Type B pancreatic cell (in vitro differentiated cells): ENCODE measurements at regions not wholly inside any gene's neighbourhood (a gene's known extent, or its start where the extent isn't known, plus 50 kb on each side); places are given as distances from the start of the nearest gene placed in this dataset.

Experiments
- DNase-seq: peaks from one replicate; pipeline ENCODE4 v3.0.0; 2021; ENCODE audit warnings: mixed read lengths; ENCODE audit not compliant: unreplicated experiment; ENCODE audit errors: extremely low spot score
- H3K27ac Mint-ChIP-seq: 2 replicates; pipeline ENCODE4 v1.8.0; 2021; ENCODE audit warnings: mild to moderate bottlenecking, mixed read lengths
- H3K27me3 Mint-ChIP-seq: 2 replicates; pipeline ENCODE4 v1.8.0; 2021; ENCODE audit warnings: mixed read lengths
- H3K36me3 Mint-ChIP-seq: 2 replicates; pipeline ENCODE4 v1.8.0; 2021; ENCODE audit warnings: mixed read lengths
- H3K4me1 Mint-ChIP-seq: one replicate; pipeline ENCODE4 v1.8.0; 2021; ENCODE audit warnings: mixed read lengths; ENCODE audit not compliant: unreplicated experiment
- H3K4me3 Mint-ChIP-seq: 2 replicates; pipeline ENCODE4 v1.8.0; 2021; ENCODE audit warnings: mild to moderate bottlenecking, mixed read lengths
- H3K9me3 Mint-ChIP-seq: 2 replicates; pipeline ENCODE4 v1.8.0; 2021; ENCODE audit warnings: mixed read lengths
- TF ChIP-seq, protein P1 (sequence below): fragments of 200-600 bp; sonication (generic); conservative IDR thresholded peaks from 2 replicates; pipeline ENCODE4 v1.5.0; 2021; ENCODE audit warnings: antibody characterized with exemption, mild to moderate bottlenecking

DNA sequence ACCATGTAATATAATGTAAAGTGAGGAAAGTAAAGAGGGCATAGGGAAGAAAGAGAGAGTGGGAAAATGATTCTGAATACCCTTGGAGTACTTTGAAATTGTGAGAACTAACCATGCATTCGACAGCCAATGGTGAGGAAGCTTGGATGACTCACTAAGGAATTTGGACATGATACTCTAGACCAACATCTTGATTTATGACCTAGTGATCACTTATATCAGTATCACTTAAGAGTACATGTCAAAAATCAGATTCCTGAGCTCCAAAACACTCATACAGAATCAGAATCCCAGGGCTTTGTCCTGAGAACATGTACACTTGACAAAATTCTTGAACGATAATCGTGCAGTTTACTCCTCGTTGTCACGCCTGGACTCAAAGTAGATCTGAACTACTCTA, 1899.8 kb upstream of the PIK3C3 start:
- no peak overlapping the region for H3K27ac Mint-ChIP-seq
- no peaks in the 10 kb centered on the region for H3K36me3 Mint-ChIP-seq
- no peaks in the 10 kb centered on the region for H3K27me3 Mint-ChIP-seq
- no peak overlapping the region for H3K4me3 Mint-ChIP-seq
- no peaks in the 10 kb centered on the region for H3K9me3 Mint-ChIP-seq
- TF ChIP-seq, protein P1, sequence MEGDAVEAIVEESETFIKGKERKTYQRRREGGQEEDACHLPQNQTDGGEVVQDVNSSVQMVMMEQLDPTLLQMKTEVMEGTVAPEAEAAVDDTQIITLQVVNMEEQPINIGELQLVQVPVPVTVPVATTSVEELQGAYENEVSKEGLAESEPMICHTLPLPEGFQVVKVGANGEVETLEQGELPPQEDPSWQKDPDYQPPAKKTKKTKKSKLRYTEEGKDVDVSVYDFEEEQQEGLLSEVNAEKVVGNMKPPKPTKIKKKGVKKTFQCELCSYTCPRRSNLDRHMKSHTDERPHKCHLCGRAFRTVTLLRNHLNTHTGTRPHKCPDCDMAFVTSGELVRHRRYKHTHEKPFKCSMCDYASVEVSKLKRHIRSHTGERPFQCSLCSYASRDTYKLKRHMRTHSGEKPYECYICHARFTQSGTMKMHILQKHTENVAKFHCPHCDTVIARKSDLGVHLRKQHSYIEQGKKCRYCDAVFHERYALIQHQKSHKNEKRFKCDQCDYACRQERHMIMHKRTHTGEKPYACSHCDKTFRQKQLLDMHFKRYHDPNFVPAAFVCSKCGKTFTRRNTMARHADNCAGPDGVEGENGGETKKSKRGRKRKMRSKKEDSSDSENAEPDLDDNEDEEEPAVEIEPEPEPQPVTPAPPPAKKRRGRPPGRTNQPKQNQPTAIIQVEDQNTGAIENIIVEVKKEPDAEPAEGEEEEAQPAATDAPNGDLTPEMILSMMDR: no peak
- no peaks in the 10 kb centered on the region for H3K4me1 Mint-ChIP-seq
- no peak for DNase-seq

DNA sequence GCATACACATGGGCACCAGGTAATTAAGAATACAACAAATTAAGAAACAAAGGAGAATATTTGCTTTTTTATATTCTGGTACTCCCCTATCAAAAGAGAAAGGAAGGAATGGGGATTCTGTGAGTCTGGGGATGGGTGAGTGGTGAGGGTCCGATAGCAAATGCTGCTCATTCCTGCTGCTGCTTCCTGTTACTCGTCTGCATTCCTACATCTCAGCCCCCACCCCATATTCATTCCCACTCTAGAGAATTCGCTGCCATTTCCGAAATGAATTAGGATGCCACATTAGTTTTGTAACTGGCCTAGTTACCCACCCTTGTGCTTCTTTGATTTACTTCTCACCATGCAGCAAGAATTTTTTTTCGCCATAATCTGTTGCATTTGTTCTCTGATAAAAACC, 1905.3 kb upstream of the PIK3C3 start:
- no peaks in the 10 kb centered on the region for H3K36me3 Mint-ChIP-seq
- H3K4me3 Mint-ChIP-seq: no peak overlapping the region
- TF ChIP-seq, protein P1: no peak
- H3K9me3 Mint-ChIP-seq: no peaks in the 10 kb centered on the region
- no peak for DNase-seq
- H3K27me3 Mint-ChIP-seq: no peaks in the 10 kb centered on the region
- H3K27ac Mint-ChIP-seq: no peak overlapping the region
- H3K4me1 Mint-ChIP-seq: no peaks in the 10 kb centered on the region

DNA sequence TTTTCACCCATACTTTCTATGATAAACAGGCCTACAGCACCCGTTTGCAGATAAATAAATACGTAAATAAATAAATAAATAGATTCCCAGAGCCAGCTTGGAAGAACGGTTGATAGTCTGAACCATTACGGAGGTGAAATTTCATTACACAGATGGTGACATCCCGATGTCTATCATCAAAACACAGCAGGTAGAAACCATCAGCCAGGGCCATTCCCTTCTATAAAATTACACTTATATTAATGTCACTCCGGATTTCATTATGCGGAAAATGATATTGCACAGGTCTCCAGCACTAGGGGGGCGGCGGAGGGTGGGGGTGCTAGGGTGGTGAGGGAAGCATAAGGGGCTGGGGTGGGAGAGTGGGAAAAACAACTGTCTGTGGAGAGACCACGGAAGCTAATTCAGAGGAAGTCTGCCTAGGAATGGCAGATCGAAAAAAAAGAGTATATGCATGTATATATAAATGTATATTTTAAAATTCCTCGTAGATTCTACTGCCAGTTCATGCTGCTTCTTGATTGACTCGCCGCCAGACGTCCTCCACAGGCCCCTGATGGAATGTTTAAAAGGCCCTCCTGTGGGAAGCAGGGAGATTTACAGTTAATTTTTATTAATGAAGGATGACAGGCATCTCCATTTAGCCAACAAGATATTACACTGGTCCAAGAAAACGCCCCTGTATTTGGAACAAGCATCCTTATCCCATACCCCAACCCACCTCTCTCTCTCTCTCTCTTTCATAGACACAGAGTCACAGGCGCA, 1906.0 kb upstream of the PIK3C3 start:
- TF ChIP-seq, protein P1: no peak
- H3K4me1 Mint-ChIP-seq: no peaks in the 10 kb centered on the region
- no peaks in the 10 kb centered on the region for H3K9me3 Mint-ChIP-seq
- H3K4me3 Mint-ChIP-seq: no peak overlapping the region
- H3K27ac Mint-ChIP-seq: no peak overlapping the region
- H3K36me3 Mint-ChIP-seq: no peaks in the 10 kb centered on the region
- no peaks in the 10 kb centered on the region for H3K27me3 Mint-ChIP-seq
- no peak for DNase-seq

DNA sequence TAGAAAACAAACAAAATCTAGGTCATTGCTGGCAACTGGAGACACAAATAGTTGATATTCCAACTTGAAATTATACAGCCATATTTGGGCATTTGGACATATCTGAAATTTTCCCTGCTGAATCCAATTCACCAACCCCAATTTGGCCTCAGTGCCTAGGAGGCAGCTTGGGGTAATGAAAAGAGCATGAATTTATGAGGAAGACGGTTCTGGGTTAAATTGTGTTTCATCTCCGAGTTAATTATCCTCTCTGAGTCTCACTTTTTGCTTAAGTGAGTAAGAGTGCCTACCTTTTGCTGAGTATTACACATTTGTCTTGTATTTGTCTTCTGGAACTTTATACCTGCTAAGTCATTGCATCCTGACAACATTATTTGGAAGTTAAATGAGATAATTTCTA, 1906.8 kb upstream of the PIK3C3 start:
- no peaks in the 10 kb centered on the region for H3K36me3 Mint-ChIP-seq
- no peaks in the 10 kb centered on the region for H3K27me3 Mint-ChIP-seq
- H3K4me3 Mint-ChIP-seq: no peak overlapping the region
- no peak for DNase-seq
- H3K9me3 Mint-ChIP-seq: no peaks in the 10 kb centered on the region
- no peak overlapping the region for H3K27ac Mint-ChIP-seq
- H3K4me1 Mint-ChIP-seq: no peaks in the 10 kb centered on the region
- TF ChIP-seq, protein P1: no peak

DNA sequence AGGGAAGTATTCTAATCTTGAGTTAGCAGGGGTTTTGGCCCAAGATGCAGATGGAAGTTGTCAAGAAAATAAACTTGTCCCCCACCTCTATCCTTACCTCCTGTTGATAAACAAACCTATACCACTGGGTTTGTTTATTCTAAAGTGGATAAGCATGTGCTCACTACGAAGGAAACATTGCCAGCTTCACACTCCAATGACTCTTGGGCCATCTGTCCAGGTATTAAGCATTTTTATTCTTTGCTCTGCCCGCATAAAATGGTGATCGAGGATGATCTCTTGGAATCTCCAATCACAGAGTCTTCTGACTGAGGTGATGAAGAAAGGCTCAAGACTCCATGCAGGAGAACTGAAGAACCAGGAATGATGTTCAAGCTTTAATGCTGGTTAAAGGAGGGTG, 1908.4 kb upstream of the PIK3C3 start:
- DNase-seq: no peak
- Mint-ChIP-seq H3K4me1 (no peaks in the 10 kb centered on the region), H3K4me3 (no peak overlapping the region), H3K27me3 (no peaks in the 10 kb centered on the region), H3K27ac (no peak overlapping the region), H3K36me3 (no peaks in the 10 kb centered on the region), H3K9me3 (no peaks in the 10 kb centered on the region)
- TF ChIP-seq, protein P1: no peak

DNA sequence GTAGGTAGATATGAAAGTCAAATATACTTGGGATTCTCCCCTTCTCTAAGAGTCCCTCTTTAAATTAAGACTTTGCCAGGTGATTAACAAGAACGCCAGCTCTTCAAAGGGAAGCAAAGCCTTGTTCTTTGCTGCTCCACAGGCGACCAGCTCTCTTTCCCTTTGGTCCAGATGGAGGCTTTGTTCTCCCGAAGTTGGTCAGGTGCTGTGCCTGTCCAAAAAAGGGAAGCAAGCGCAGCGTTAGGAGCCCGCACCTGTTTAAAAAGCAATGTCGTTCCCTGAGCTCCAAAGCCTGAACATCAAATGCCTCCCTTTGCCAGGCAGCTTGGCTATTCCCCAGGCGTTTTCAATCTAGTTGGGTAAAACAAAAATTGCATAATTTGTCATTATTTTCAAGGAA, 1913.1 kb upstream of the PIK3C3 start:
- no peak for DNase-seq
- H3K4me3 Mint-ChIP-seq: no peak overlapping the region
- H3K4me1 Mint-ChIP-seq: no peaks in the 10 kb centered on the region
- TF ChIP-seq, protein P1: no peak
- no peaks in the 10 kb centered on the region for H3K9me3 Mint-ChIP-seq
- no peak overlapping the region for H3K27ac Mint-ChIP-seq
- H3K36me3 Mint-ChIP-seq: no peaks in the 10 kb centered on the region
- no peaks in the 10 kb centered on the region for H3K27me3 Mint-ChIP-seq
